NCI-H1105 (cell line): ENCODE measurements at regions not wholly inside any gene's neighbourhood (a gene's known extent, or its start where the extent isn't known, plus 50 kb on each side); places are given as distances from the start of the nearest gene placed in this dataset.

Source experiments
- DNase-seq: peaks from one replicate; lab custom pipeline; 2025; lab: John Stamatoyannopoulos, UW

DNA sequence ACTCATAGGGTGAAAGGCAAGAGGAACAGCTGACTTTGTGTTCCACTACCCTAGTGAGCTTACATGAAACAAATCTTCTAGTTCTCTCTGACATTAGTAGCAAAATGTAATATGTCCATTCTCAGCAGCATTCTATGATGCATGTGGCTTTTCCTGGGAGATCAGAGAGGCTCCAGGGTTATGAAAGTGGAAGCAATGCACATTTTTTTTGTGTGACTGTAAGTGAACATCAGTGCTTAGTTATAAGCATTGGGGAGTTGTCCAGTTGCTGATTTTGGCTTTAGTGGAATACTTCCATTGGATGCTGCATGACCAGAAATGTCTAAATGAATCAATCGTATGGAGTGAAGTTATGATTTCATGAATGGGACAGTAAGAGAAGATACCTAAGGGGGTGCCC is 255.9 kb downstream of the FAT3 start:
- DNase-seq: no peak

DNA sequence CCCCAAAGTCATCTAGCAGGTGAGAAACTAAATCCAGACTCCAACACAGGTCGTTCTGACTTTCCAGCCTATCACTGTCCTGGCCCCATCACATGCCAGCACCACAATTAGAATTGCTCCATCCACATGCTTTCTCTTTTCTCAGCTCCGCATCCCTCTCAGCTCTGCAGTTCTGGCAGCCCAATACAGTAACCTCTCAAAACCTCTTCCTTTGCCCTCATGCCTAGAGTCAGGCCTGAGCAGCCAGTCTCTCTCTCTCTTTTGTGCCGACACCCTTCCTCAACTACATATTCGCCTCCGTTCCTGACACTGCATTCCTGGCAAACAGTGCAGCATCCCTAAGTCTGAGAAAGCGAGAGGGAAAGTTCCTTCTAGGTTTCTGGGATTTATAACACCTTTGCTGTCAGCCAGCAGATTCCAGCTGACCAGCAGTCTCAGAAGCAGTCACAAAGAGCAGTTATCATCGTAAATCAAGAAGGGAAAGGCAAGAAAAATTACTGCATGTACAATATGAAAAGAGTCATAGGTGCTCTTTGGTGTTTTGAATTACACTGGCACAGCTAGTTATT is 258.0 kb downstream of the FAT3 start:
- DNase-seq: no peak

DNA sequence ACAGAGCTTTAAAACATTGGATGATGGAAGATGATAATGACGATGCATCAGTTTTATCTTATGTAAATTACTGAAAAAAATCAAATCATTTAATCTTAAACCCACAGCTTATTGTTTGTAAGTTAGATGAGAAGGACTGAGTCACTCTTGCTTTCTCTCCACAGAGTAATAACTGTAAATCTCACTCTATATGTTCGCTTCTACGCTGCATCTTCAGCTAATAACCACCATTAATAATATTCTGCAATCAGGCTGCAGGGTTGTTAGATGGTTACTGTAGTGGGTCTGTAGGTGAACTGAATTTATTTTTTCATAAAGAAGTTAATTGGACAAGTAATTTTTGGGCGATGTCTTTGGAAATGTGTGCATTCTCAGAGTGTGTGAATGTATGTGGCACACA is 260.0 kb downstream of the FAT3 start:
- DNase-seq: no peak

DNA sequence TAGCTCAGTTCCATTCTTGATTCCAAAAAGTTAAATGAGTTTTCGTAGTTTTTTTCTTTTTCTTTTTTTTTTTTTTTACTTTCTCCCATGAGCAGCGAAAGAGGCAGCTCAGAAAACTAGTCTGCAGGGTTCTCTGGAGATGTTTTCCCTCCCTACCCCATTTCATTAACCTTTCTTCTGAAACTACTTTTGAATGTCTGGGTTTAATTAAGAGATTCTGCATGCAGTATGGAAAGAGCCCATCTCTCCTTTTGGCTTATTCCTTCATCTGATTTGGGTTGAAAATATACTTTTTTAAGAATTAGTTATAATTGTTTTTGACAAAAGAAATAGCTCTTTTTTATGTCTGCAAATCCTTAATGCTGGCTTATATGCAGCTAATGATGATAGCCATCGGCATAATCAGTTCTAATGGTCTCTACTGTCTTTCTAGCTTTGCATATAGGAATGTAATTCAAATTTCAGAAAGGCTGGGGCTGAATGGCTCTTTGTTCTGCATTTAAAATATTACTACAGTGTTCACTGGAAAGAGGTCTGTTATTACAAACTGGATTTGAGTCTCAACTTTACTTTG is 265.3 kb downstream of the FAT3 start:
- DNase-seq: no peak

DNA sequence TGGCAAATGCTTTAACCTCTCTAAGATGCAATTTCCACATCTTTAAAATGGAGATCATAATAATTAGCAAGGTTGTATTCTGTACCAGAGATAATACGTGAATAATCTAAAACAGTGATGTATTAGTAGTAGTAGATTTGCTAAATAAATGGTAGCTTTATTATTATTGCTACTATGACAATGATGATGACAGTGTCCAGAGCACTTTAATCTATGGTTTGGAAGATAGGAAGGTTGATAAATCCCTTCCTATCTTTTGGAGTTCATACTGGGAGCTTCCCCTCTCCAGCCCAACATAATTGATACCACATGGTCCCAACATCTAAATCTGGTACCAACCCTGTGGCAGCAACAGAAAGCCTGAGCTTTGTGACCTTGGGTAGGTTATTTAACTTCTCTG is 267.8 kb downstream of the FAT3 start:
- DNase-seq: no peak

DNA sequence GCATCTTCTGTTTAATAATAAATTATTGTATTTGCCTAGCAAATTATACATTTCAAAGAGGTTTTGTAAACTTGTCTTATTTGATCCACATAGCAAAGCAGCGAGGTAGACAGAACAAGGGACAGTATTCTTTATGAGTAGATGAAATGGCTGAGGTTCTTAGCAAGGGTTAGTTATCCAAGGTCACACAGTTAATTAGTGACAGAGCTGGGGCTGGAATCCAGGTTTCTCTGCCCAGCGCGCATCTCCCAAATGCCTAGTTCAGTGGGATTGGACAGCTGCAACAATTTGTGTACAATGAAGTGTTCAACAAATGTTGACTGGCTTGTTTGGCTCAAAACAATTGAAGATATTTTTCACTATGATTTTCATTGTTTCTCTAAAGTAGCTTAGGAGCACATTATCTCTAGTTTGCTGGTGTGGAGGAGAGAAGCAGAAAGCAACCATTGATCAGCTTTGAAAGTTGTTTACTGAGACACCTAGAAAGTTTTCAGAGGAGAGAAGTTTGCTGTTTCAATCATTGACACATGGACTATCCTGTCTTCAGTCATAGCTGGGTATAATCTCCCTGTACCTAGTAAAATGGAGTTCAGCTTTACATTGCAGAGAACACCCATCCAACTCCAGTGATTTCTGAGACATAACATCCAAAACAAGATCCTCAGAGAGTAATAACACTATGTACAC is 270.6 kb downstream of the FAT3 start:
- no peak for DNase-seq

DNA sequence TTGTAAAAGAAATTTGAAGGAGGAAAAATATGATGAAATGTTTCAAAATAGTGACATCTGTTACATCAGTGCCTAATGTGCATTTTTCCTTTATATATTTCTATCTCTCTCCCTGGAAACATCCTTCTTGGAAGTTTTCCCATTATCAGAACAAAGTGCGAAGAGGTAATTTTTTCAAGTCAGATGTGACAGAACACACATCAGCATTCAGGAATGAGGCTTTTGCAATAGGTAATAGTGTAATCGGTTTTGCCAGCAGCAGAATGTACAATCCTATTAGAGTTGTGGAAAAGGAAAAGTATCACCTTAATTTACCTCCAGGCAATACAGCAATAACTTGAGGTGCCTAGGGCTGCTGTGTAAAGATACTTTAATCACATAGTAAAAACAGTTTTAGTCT is 275.8 kb downstream of the FAT3 start:
- no peak for DNase-seq

DNA sequence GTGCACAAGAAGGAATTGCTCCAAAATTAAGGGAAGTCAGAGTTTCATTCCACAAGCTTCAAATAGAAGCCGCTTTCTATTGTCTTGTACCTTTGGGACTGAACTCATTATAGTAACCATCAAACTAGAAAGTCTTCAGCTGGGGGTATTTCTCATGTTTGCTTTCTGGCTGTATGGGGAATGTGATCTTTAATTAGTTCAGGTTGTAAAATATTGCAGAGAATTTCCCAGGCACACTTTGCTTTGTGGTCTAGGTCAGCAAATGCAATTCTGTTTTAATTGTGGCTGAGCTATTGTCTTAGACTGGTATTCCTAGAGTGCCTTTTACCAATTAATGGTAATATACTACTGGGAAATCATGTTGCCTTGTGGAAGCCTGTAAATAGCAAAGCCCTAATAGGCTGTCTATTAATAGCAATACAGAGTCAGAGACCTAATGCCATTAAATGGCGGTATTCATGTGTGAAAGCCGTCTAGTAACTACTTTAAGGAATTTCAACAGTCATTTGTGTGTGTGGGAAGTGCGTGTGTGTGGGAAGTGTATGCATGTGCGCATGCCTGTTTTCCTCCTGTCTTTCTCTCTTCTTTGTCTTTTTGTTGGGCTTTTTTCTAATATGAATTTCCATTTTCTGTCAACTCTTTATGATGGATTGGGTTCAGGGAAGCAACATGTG is 276.6 kb downstream of the FAT3 start:
- DNase-seq: no peak

DNA sequence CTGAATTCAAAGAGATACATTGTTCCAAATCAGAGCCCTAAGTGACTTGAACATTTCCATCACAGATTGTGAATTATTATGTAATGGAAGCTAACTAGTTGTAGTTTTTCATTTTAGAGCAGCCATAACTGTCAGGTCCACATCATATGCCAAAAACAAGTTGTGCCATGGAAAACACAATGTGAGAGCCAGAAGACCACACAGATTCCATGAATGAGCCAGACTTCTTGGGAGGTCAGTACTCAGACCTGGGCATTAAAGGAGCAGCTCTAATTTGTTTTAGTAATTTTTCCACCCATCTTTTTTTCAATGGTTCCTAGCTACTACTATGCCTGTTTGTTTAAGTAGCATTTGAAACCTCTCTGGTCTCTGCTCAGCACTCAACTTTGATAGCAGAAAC is 279.4 kb downstream of the FAT3 start:
- no peak for DNase-seq

DNA sequence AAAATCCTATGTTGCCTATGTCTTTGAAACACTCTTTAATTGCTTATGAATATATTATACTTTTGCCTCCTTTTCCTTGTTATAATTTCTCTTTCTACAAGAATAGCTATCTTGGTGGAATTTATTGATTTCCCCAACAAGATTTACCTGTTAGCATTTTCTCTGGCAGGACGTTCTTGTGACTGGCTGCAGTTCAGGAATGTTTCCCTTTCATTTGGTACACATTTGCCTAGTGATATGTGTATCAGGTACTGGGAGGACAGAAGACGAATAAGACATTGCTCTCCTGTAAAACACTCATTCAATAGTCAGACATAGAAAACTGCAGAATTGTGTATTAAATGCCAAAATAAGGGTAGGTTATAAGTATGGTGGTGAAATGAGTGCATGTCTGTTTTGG is 279.9 kb downstream of the FAT3 start:
- DNase-seq: no peak

DNA sequence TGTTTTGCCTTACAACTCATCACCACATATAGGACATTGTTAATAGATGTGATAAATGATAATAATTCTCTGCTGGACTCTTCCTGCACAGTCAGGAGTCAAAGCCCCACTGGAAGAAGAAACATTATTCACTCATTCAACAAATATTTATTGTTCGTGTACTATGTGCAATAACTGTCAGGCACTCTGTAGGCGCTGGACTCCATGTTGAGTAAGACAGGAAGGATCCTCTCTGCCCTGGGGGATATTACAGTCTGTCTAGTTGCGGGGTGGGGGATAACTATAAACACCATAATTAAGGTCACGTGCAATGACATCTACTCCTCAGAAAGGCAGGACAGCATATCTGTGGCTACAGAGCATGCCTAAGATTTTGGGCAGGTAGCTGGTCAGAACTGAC is 281.1 kb downstream of the FAT3 start:
- DNase-seq: no peak

DNA sequence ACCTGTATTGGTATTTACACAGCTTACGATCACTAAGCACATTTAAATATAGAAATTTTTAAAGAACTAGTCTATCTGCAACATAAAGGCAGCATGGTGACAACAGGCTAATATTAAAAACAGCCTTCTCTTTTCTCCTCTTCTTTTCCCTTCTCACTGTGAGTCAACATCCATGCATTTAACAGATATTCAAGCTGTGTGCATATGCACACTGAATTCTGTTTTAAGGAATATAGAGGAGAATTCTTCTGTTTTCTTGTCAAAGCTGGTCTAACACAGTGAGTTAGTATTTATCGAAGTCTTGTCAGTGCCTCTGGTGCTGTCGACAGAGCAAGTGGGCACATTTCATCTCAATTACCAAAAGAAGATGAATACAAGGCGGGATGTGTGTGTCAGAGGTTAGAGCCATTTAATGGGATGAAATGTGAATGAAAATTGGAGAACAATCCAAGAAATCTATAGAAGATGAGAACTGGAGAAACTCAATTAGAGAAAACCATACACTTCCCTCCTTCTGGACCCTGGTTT is 282.3 kb downstream of the FAT3 start:
- no peak for DNase-seq

DNA sequence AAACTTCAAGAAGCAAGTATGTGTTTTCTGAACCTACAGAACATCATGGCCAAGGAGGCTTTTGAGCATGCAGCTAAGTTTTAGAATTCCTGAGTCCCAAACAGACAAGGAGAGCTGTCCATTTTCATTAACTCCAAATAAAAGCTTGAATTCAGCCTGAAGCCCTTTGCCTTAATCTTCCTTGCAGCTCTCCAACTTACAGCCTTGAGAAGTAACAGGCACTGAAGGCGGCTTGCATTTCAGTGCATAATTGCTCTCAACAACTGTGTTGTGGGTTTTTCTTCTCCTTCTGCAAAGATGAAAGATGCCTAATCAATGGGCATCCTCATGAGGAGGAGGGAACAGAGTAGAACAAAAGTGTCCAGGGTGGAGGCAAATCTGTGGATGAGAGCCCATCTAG is 286.0 kb downstream of the FAT3 start:
- DNase-seq: no peak

DNA sequence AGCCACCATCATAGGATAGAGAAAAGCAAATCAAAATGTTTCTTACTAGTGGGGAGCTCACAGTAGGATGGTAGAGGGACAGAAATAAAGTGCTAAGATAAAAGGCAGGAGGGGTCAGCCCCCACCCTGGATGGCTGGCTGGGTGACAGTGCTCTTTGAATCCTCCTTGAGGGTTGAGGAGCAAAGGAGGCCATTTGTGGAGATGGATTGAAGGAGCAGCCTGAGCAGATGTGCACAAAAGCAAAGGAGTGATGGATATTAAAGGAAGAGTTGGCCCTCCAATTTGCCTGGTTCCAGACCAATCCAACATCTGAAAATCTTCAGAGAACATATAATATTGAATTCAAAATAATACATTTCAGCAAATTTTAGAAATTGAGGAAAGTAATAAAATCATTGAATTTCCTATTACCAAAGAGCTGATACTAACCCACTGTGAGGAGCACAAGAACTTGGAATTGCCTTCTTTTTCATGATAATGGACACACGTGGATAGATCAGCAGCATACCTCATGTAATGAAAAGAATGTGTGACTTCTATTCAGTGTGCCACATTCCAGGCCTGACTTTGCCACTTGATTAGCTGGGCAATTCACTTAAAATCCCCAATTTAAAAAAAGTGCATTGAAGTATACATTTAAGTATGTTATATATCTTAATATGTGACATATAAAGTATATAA is 287.0 kb downstream of the FAT3 start:
- no peak for DNase-seq

DNA sequence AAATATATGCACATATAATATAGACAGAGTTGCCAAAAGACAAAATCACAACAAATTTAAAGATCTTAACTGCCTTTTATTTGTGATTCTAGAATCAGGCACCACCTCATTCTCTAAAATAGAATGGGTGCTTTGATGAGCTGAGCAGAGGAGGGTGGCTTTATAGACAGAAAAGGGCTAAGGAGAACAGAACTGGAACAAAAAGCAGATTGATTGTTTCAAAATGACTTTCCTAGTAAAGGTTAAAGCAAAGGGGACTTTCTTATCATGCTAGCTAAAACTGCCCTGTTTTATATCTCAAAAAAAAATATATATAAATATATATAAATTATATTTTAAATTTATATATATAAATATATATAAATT is 287.6 kb downstream of the FAT3 start:
- DNase-seq: no peak

DNA sequence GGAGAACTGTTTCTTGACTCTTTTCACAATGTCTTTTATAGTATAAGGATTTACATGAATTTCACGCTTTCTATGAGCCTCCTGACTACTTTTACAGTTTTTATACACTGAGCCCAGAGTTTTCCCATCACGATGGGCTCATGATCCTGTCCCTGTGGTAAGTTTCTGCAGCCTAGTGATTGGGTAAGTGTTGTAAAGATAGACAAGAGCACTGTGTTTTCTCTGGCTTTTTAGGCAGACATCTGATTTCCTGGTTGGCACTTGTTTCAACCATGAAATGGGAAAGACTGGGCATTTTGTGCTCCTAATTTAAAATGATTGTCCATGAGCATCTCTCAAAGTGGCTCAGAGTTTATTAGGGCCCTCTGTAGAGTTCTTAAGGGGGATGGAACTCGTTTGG is 299.0 kb downstream of the FAT3 start:
- no peak for DNase-seq

DNA sequence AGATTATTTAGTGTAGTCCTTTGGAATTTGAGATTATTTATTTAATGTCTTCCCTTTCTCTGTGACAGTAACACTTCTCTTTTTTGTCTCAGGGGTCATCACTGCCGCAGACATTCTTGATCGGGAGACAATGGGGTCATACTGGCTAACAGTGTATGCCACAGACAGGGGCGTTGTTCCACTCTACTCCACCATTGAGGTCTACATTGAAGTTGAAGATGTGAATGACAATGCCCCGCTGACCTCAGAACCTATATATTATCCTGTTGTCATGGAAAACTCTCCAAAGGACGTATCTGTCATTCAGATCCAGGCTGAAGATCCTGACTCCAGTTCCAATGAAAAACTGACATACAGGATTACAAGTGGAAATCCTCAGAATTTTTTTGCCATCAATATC is 299.9 kb downstream of the FAT3 start:
- DNase-seq: no peak

DNA sequence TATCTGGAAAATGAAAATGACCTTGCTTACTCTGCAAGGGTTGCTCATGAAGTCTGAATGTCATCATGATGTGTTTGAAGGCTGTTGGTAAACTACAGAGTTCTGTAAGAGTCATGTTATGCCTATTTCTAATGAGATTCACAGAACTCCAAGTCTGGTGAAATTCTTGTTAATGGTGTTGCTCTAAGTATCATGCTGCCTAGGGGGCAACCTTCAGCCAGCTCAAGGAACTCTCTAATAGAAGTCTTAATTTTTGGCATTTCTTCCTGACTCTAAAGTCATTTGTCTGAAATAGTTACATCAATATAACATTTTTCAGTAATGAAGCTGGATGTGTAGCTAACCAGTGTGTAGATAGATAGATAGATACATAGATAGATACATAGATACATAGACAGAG is 302.8 kb downstream of the FAT3 start:
- no peak for DNase-seq

DNA sequence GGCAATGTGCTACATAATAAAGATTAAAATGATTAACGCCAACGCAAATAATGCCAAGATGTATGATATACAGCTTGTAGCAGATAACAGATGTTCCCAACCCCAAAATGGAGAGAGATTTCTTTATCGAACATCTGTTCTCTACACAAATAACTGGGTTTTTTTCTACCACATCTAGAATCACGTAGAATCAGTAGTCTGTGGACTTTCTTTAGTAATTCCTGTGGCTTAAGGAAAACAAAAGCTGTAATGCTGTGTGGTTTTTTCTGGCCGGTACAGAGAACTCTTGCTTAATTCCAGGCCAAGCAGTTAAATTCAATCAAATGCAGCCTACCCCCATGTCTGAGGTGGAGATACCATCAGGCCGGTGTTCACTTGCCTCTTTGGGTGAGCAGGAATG is 303.4 kb downstream of the FAT3 start:
- DNase-seq: no peak

DNA sequence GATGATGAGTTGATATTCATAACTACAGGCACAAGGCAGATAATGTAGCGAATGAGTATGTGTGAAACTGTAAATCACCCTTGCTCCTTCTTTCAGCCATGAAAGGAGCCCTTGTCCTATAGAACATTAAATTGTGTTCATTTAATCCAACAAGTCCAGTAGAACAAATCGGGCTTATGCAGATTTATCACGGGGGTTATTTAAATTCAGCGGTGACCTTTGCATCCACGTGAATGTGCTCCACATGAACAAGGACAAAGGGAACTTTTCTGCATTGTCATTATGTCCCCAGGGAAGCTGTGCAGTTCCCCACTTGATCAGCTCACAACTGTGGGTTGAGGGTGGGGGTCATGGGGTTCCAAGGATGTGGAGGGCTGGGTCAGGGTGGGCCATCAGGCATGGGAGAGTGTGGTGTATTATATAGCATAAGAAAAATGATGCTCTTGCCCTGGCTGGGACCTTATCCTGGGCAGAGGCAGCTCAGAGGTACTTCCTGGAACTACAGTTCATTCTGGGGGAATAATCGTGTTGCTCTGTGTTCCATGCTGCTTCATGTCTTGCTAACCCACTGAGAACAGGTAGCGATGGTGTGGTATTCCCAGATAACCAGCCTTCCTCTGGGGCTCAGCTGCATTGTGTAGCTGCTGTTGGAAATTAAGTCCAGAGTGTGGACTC is 306.6 kb downstream of the FAT3 start:
- no peak for DNase-seq

DNA sequence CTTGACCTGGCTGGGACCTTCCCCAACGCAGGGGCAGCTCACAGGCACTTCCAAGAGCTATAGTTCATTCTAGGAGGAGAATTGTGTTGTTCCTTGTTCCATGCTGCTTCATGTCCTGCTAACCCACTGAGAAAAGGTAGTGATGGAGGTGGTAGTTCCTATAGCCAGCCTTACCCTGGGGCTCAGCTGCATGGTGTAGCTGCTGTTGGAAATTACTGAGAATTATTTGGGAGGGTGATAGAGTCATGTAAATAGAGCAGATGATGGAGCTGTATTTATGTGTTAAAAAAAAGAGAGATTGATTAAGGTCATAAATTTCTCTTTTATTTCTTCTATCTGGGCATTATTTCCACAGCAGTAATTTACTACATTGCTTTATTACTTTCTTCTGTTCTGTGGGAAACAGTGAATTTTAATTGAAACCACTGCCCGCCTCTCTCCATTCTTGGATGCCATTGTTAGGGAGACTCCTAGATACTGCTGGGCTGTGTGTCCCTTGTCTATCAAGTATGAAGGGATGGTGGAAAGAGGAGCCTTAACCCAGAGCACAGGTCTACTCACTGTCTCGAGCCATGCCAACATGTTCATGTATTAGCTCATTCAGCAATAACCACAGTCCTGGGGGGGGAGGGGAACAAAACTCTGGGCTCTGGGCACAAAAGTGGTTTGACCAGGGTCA is 309.2 kb downstream of the FAT3 start:
- DNase-seq: no peak

DNA sequence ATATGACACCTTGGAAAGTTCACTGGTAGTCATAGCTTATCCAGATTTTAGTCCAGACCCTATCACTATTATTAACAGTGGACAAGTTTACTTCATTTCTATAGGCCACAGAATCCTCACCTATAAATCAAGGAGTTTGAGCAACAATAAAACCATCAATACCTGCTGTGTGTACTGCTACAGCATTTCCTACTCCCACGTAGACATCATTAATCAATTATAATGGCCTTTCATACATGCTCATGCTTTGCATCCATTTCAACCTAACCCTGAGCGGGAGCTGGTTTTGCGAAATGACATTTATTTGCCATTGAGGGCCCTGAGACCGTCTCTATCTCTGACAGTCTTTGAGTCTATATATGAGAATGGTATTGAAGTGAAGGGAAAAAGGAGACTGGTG is 312.3 kb downstream of the FAT3 start:
- no peak for DNase-seq
